ENCODE measurements at regions not wholly inside any gene's neighbourhood (a gene's known extent, or its start where the extent isn't known, plus 50 kb on each side); places are given as distances from the start of the nearest gene placed in this dataset.
"Not testable (repeated sequence)": the region's sequence is repeated elsewhere in the genome, so short reads cannot be mapped to it uniquely, and the experiment has no call there.

GRCh38 chr12:42860331-42860730 is 270.8 kb upstream of the PRICKLE1 start:
- intact Hi-C loops (cut with DNase I); H3K36me3 ChIP-seq (ENCODE audit: control insufficient read depth in 1 of 2, insufficient read depth in 2 of 2, low read length in 1 of 2); H3K9me3 ChIP-seq (ENCODE audit: control insufficient read depth, low read length); H3K27ac ChIP-seq (ENCODE audit: low read depth in 1 of 2, low read length in 2 of 2); H3K4me3 ChIP-seq (ENCODE audit: low read length in 2 of 2); ATAC-seq (ENCODE audit: low FRiP score); H3K27me3 ChIP-seq (ENCODE audit: control insufficient read depth in 1 of 2, insufficient read depth in 2 of 2, low read length in 1 of 2); DNase-seq; H3K4me1 ChIP-seq (ENCODE audit: control insufficient read depth in 1 of 2, insufficient read depth in 2 of 2, low read length in 2 of 2): not testable (repeated sequence)

DNA sequence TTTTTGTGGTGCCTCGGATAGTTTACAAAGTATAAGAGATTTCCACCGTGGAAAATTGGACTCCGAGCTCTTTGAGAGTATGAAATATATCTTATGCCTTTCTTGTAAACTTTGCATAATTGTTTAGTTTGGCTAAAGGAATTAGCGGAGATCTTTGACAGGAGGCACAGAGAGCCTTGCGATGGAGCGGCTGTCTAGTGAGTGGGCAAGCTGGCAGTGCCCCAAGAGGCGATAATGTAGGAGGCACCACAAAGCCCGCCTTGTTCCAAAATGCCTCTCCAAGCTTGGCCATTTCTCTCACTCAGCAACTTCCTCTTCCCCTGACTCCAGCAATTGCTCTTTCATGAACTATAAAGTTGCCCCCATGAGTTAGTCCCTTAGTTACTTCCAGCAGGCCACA is 270.1 kb upstream of the PRICKLE1 start:
- Histone ChIP-seq H3K27ac (ENCODE audit: low read depth in 1 of 2, low read length in 2 of 2) (no peak overlapping the region), H3K4me3 (ENCODE audit: low read length in 2 of 2) (no peak overlapping the region), H3K4me1 (ENCODE audit: control insufficient read depth in 1 of 2, insufficient read depth in 2 of 2, low read length in 2 of 2) (no peaks in the 10 kb centered on the region), H3K27me3 (ENCODE audit: control insufficient read depth in 1 of 2, insufficient read depth in 2 of 2, low read length in 1 of 2) (no peaks in the 10 kb centered on the region), H3K9me3 (ENCODE audit: control insufficient read depth, low read length) (no peaks in the 10 kb centered on the region), H3K36me3 (ENCODE audit: control insufficient read depth in 1 of 2, insufficient read depth in 2 of 2, low read length in 1 of 2) (no peaks in the 10 kb centered on the region)
- WGBS, 2 donors: 5 to 8% methylated on average over 8 of the region's 8 CpGs
- ATAC-seq (ENCODE audit: low FRiP score): no peak
- intact Hi-C loops (cut with DNase I): no loop called here
- peak in 1 of 2 donors; percentile 40 for DNase-seq

DNA sequence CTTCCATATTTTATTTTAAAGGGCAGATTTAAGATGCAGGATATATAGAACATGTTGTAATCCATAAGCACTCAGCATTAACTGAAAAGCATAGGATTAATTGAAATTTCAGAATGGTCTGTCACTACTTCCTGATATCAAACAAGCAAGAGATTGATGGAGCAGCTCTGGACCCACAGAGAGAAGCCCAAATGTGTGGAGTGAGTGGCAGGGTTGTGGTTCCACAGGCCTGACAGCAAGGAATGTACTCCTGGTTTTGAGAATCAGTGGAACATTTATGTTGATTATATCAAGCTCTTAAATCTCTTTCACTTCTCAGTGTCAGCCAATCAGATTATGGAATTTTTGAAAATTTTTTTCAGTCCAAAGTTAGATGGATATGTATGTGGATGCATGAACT is 267.6 kb upstream of the PRICKLE1 start:
- no peaks in the 10 kb centered on the region for H3K4me1 ChIP-seq (ENCODE audit: control insufficient read depth in 1 of 2, insufficient read depth in 2 of 2, low read length in 2 of 2)
- H3K27ac ChIP-seq (ENCODE audit: low read depth in 1 of 2, low read length in 2 of 2): no peak overlapping the region
- H3K4me3 ChIP-seq (ENCODE audit: low read length in 2 of 2): no peak overlapping the region
- no peaks in the 10 kb centered on the region for H3K9me3 ChIP-seq (ENCODE audit: control insufficient read depth, low read length)
- H3K36me3 ChIP-seq (ENCODE audit: control insufficient read depth in 1 of 2, insufficient read depth in 2 of 2, low read length in 1 of 2): no peaks in the 10 kb centered on the region
- H3K27me3 ChIP-seq (ENCODE audit: control insufficient read depth in 1 of 2, insufficient read depth in 2 of 2, low read length in 1 of 2): no peaks in the 10 kb centered on the region
- intact Hi-C loops (cut with DNase I): no loop called here
- ATAC-seq (ENCODE audit: low FRiP score) (no peak), DNase-seq (no peak)

DNA sequence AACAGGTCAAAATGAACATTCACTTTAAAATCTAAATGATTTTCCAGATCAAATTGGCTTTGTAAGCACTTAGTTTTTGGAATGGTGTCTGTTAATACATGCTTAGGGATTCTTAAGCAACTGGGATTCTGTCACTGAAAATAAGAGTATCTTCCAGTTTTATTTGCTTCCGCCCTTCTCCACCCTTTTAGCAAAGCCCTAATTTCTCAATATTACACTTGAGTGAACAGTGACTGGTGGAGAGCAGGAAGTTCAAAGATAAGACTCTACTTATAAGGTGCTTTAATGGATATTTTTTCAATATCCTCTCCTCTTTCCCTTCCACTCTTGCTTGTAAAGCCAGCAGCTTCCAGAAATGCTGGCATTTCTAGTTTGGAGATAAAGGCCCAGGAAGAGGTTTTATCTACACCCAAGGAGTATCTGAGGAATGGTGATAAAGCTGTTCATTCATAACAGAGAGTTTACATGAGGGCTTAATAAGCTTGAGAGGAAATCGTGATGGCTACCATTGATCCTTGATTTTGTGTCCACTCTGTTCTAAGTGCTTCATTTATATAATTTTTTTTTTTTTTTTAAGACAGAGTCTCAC is 265.9 kb upstream of the PRICKLE1 start:
- Histone ChIP-seq H3K27me3 (ENCODE audit: control insufficient read depth in 1 of 2, insufficient read depth in 2 of 2, low read length in 1 of 2) (no peaks in the 10 kb centered on the region), H3K4me3 (ENCODE audit: low read length in 2 of 2) (no peak overlapping the region), H3K4me1 (ENCODE audit: control insufficient read depth in 1 of 2, insufficient read depth in 2 of 2, low read length in 2 of 2) (no peaks in the 10 kb centered on the region), H3K27ac (ENCODE audit: low read depth in 1 of 2, low read length in 2 of 2) (no peak overlapping the region), H3K36me3 (ENCODE audit: control insufficient read depth in 1 of 2, insufficient read depth in 2 of 2, low read length in 1 of 2) (no peaks in the 10 kb centered on the region), H3K9me3 (ENCODE audit: control insufficient read depth, low read length) (no peaks in the 10 kb centered on the region)
- intact Hi-C loops (cut with DNase I): no loop called here
- ATAC-seq (ENCODE audit: low FRiP score) (no peak), DNase-seq (no peak)
- 93 to 96% methylated on average over 2 of the region's 2 CpGs for WGBS, 2 donors

GRCh38 chr12:42854826-42855225 is 265.3 kb upstream of the PRICKLE1 start:
- no peak for ATAC-seq (ENCODE audit: low FRiP score)
- Histone ChIP-seq H3K27me3 (ENCODE audit: control insufficient read depth in 1 of 2, insufficient read depth in 2 of 2, low read length in 1 of 2) (no peaks in the 10 kb centered on the region), H3K4me3 (ENCODE audit: low read length in 2 of 2) (no peak overlapping the region)

DNA sequence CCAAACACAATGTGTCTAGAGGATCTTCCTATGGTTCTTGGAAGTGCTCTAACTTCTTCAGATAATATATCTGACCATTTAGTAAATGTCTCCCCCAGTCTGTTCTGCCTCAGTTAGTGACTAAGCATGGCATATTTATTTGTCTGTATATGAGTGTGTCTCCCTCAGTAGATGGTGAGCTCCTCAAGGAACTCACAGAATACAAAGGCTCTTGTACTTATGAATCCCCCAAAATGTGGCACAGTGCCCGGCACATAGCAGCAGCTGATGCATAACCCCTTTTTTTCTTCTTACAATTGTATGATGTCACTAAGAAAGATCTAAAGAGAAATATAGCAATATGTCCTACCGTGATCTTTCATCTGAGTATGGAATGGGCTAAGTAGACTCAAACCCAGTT is 264.7 kb upstream of the PRICKLE1 start:
- DNase-seq: no peak
- Histone ChIP-seq H3K36me3 (ENCODE audit: control insufficient read depth in 1 of 2, insufficient read depth in 2 of 2, low read length in 1 of 2) (no peaks in the 10 kb centered on the region), H3K4me3 (ENCODE audit: low read length in 2 of 2) (no peak overlapping the region), H3K9me3 (ENCODE audit: control insufficient read depth, low read length) (no peaks in the 10 kb centered on the region), H3K4me1 (ENCODE audit: control insufficient read depth in 1 of 2, insufficient read depth in 2 of 2, low read length in 2 of 2) (no peaks in the 10 kb centered on the region), H3K27me3 (ENCODE audit: control insufficient read depth in 1 of 2, insufficient read depth in 2 of 2, low read length in 1 of 2) (no peaks in the 10 kb centered on the region), H3K27ac (ENCODE audit: low read depth in 1 of 2, low read length in 2 of 2) (no peak overlapping the region)
- 81 to 85% methylated on average over 2 of the region's 2 CpGs for WGBS, 2 donors
- intact Hi-C loops (cut with DNase I): no loop called here
- ATAC-seq (ENCODE audit: low FRiP score): no peak

More at GRCh38 chr12:42854826-42855225, 265.3 kb upstream of the PRICKLE1 start:
- no peak for DNase-seq
- Histone ChIP-seq H3K36me3 (ENCODE audit: control insufficient read depth in 1 of 2, insufficient read depth in 2 of 2, low read length in 1 of 2) (no peaks in the 10 kb centered on the region), H3K4me1 (ENCODE audit: control insufficient read depth in 1 of 2, insufficient read depth in 2 of 2, low read length in 2 of 2) (no peaks in the 10 kb centered on the region), H3K27ac (ENCODE audit: low read depth in 1 of 2, low read length in 2 of 2) (no peak overlapping the region), H3K9me3 (ENCODE audit: control insufficient read depth, low read length) (no peaks in the 10 kb centered on the region)
- intact Hi-C loops (cut with DNase I): no loop called here

DNA sequence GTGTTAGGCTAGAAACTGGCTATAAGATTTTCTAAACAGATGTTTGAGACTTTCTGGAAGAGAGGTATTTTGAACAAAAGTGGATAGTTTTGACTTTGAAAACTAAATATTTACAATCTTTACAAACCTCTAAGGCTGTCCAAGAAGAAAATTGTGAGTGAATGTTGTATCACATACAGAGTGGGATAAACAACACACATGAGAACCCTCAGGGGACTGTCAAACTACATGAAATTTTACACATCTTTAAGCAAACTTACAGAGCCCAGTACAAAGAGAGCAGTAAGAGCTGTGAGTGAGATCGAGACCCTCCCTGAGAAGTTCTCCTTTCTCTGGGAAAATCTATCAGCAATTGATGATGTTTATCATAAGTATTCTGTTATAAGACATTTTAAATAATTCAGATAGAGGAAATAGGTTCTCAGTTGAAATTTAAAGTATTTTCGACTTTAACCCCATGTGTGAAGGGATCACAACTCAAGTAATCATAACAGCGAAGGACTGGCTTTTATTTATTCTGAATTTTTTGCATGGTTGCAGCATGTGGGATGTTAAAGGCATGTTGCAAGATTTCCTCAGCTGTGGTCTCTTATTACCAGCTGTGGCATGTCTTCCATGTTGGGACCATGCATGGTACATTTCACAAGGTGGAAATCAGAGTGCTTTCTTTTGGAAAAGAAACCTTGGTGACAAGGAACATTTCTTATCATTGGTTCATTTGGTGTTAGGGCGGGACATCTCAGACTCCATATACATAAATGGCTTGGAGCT is 264.0 kb upstream of the PRICKLE1 start:
- no peaks in the 10 kb centered on the region for H3K27me3 ChIP-seq (ENCODE audit: control insufficient read depth in 1 of 2, insufficient read depth in 2 of 2, low read length in 1 of 2)
- H3K27ac ChIP-seq (ENCODE audit: low read depth in 1 of 2, low read length in 2 of 2): no peak overlapping the region
- ATAC-seq (ENCODE audit: low FRiP score): no peak
- WGBS, 2 donors: 92 to 94% methylated on average over 4 of the region's 4 CpGs
- no peaks in the 10 kb centered on the region for H3K9me3 ChIP-seq (ENCODE audit: control insufficient read depth, low read length)
- no peak overlapping the region for H3K4me3 ChIP-seq (ENCODE audit: low read length in 2 of 2)
- no peaks in the 10 kb centered on the region for H3K4me1 ChIP-seq (ENCODE audit: control insufficient read depth in 1 of 2, insufficient read depth in 2 of 2, low read length in 2 of 2)
- DNase-seq: no peak
- intact Hi-C loops (cut with DNase I): no loop called here
- H3K36me3 ChIP-seq (ENCODE audit: control insufficient read depth in 1 of 2, insufficient read depth in 2 of 2, low read length in 1 of 2): no peaks in the 10 kb centered on the region

GRCh38 chr12:42846782-42847181 is 257.2 kb upstream of the PRICKLE1 start:
- ATAC-seq (ENCODE audit: low FRiP score) (no peak), DNase-seq (no peak)
- H3K4me1 ChIP-seq (ENCODE audit: control insufficient read depth in 1 of 2, insufficient read depth in 2 of 2, low read length in 2 of 2): no peaks in the 10 kb centered on the region
- H3K9me3 ChIP-seq (ENCODE audit: control insufficient read depth, low read length): no peaks in the 10 kb centered on the region
- intact Hi-C loops (cut with DNase I): no loop called here
- H3K36me3 ChIP-seq (ENCODE audit: control insufficient read depth in 1 of 2, insufficient read depth in 2 of 2, low read length in 1 of 2): no peaks in the 10 kb centered on the region
- H3K27ac ChIP-seq (ENCODE audit: low read depth in 1 of 2, low read length in 2 of 2): no peak overlapping the region
- H3K4me3 ChIP-seq (ENCODE audit: low read length in 2 of 2): no peak overlapping the region
- H3K27me3 ChIP-seq (ENCODE audit: control insufficient read depth in 1 of 2, insufficient read depth in 2 of 2, low read length in 1 of 2): no peaks in the 10 kb centered on the region
- 94% methylated on average over 1 of the region's 1 CpG for WGBS, 2 donors

- H3K9me3 ChIP-seq (ENCODE audit: control insufficient read depth, low read length): no peaks in the 10 kb centered on the region
- 93 to 98% methylated on average over 2 of the region's 2 CpGs for WGBS, 2 donors
- no peaks in the 10 kb centered on the region for H3K27me3 ChIP-seq (ENCODE audit: control insufficient read depth in 1 of 2, insufficient read depth in 2 of 2, low read length in 1 of 2)
- no peaks in the 10 kb centered on the region for H3K36me3 ChIP-seq (ENCODE audit: control insufficient read depth in 1 of 2, insufficient read depth in 2 of 2, low read length in 1 of 2)
- intact Hi-C loops (cut with DNase I): no loop called here
- no peaks in the 10 kb centered on the region for H3K4me1 ChIP-seq (ENCODE audit: control insufficient read depth in 1 of 2, insufficient read depth in 2 of 2, low read length in 2 of 2)
- DNase-seq (no peak), ATAC-seq (ENCODE audit: low FRiP score) (no peak)
- H3K4me3 ChIP-seq (ENCODE audit: low read length in 2 of 2): no peak overlapping the region
- H3K27ac ChIP-seq (ENCODE audit: low read depth in 1 of 2, low read length in 2 of 2): no peak overlapping the region
These were observed 244.5 kb upstream of the PRICKLE1 start for GRCh38 chr12:42834062-42834461.
